ENCODE measurements at regions not wholly inside any gene's neighbourhood (a gene's known extent, or its start where the extent isn't known, plus 50 kb on each side); places are given as distances from the start of the nearest gene placed in this dataset.
A peak's percentile ranks its signal among the peaks of the same experiment; 100 is the strongest.

- TF ChIP-seq, protein P1, sequence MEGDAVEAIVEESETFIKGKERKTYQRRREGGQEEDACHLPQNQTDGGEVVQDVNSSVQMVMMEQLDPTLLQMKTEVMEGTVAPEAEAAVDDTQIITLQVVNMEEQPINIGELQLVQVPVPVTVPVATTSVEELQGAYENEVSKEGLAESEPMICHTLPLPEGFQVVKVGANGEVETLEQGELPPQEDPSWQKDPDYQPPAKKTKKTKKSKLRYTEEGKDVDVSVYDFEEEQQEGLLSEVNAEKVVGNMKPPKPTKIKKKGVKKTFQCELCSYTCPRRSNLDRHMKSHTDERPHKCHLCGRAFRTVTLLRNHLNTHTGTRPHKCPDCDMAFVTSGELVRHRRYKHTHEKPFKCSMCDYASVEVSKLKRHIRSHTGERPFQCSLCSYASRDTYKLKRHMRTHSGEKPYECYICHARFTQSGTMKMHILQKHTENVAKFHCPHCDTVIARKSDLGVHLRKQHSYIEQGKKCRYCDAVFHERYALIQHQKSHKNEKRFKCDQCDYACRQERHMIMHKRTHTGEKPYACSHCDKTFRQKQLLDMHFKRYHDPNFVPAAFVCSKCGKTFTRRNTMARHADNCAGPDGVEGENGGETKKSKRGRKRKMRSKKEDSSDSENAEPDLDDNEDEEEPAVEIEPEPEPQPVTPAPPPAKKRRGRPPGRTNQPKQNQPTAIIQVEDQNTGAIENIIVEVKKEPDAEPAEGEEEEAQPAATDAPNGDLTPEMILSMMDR (IDR thresholded peaks at IDR 0.05; ENCODE audit: poor library complexity) = no peak
- TF ChIP-seq EZH2phosphoT487 (IDR thresholded peaks at IDR 0.05; ENCODE audit: low read depth, severe bottlenecking, unreplicated experiment) (no peak), EZH2 (IDR thresholded peaks at IDR 0.05; ENCODE audit: borderline replicate concordance) (no peak)
- H3K9me3 ChIP-seq (ENCODE audit: low read depth) = no peaks in the 10 kb centered on the region
- H3K4me3 ChIP-seq = no peak overlapping the region
- no peak overlapping the region for H3K4me2 ChIP-seq
- no peak for DNase-seq (ENCODE audit: low spot score)
- H3K27me3 ChIP-seq = no peaks in the 10 kb centered on the region
- no peak overlapping the region for H2AFZ ChIP-seq
- peak overlapping the region; percentile 83 for H3K27ac ChIP-seq
- no peaks in the 10 kb centered on the region for H3K36me3 ChIP-seq (replicated peaks; ENCODE audit: insufficient read depth, low read depth)
- WGBS (ENCODE audit: low lambda C conversion rate, missing lambda C conversion rate) = 92% methylated on average over 21 of the region's 22 CpGs
- H3K9me2 ChIP-seq (replicated peaks; ENCODE audit: insufficient read depth) = no peaks in the 10 kb centered on the region
- no peaks in the 10 kb centered on the region for H3K79me2 ChIP-seq
- no peaks in the 10 kb centered on the region for H3K4me1 ChIP-seq (ENCODE audit: insufficient read depth)
- no peaks in the 10 kb centered on the region for H4K20me1 ChIP-seq (ENCODE audit: insufficient read depth, poor library complexity, severe bottlenecking)
Observed at GRCh38 chr3:197378985-197379718, 80.7 kb upstream of the DLG1 start.

DNA sequence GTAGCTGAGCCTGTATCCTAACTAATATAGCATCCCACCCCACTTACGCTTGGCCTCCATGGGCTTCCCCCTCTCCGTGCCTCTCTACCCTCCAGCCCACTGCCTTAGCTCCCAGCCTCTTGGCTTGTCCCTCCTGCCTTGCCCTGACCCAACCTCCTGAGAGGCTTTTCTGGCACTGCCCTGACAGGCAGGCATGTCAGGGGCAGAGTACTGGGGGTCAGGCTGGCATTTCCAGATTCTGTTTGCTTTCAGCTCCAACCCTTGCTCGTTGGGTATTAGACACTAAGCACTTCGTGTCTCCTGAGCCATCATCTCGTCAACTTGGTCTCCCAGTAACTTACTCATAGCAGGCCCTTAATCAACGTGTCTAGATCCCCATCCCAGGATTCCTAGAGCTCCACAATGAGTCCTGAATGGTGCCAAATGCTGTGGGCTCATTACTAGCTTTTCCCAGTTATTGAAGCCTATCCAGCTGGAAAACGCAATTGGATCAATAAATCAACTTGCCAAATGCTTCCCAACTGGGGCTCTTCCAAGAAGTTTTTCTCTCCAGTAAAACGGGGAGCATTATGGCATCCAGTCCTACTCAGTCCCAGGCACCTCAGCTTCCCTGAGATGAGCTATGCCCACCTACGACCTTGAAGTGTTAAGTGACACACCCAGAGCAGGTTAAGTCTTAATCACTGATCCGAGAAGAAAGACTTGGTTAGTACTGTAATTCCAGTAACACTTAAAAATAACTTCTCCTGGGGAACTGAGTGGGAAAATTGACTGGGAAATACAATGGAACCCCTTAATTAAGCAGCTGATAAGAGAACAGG, 78.5 kb upstream of the DLG1 start:
- H3K36me3 ChIP-seq (replicated peaks; ENCODE audit: insufficient read depth, low read depth) = no peaks in the 10 kb centered on the region
- H3K4me1 ChIP-seq (ENCODE audit: insufficient read depth) = peaks cover 7% of the 10 kb centered on the region
- H3K4me3 ChIP-seq = no peak overlapping the region
- H3K79me2 ChIP-seq = no peaks in the 10 kb centered on the region
- H3K27me3 ChIP-seq = no peaks in the 10 kb centered on the region
- WGBS (ENCODE audit: low lambda C conversion rate, missing lambda C conversion rate) = 92% methylated on average over 10 of the region's 10 CpGs
- H3K9me3 ChIP-seq (ENCODE audit: low read depth) = no peaks in the 10 kb centered on the region
- H3K27ac ChIP-seq = peak overlapping the region; percentile 83
- H3K4me2 ChIP-seq = no peak overlapping the region
- no peak overlapping the region for H2AFZ ChIP-seq
- H3K9me2 ChIP-seq (replicated peaks; ENCODE audit: insufficient read depth) = no peaks in the 10 kb centered on the region
- no peaks in the 10 kb centered on the region for H4K20me1 ChIP-seq (ENCODE audit: insufficient read depth, poor library complexity, severe bottlenecking)
- no peak for DNase-seq (ENCODE audit: low spot score)
- TF ChIP-seq, protein P1 (IDR thresholded peaks at IDR 0.05; ENCODE audit: poor library complexity) = no peak
- TF ChIP-seq EZH2 (IDR thresholded peaks at IDR 0.05; ENCODE audit: borderline replicate concordance) = no peak
- TF ChIP-seq EZH2phosphoT487 (IDR thresholded peaks at IDR 0.05; ENCODE audit: low read depth, severe bottlenecking, unreplicated experiment) = no peak

DNA sequence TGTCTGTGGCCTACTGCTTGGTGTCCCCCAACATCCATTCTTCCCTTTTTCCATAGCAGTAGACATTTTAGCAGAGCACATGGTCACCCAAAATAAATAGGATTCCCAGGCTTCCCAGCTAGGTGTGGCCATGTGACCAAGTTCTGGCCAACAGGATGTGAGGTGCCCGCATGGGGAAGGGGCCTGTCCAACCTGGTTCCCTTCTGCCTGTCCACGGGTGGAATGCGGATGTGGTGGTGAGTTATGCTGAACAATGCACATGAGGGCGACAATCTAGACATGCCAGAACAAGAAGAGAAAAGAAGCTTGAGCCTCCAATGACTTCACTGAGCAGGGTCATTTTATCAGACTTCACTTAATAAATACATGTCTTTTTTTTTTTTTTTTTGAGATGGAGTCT, 77.6 kb upstream of the DLG1 start:
- H3K4me1 ChIP-seq (ENCODE audit: insufficient read depth) = peaks cover 16% of the 10 kb centered on the region
- H3K9me2 ChIP-seq (replicated peaks; ENCODE audit: insufficient read depth) = no peaks in the 10 kb centered on the region
- 98% methylated on average over 4 of the region's 4 CpGs for WGBS (ENCODE audit: low lambda C conversion rate, missing lambda C conversion rate)
- H3K4me2 ChIP-seq = no peak overlapping the region
- TF ChIP-seq, protein P1 (IDR thresholded peaks at IDR 0.05; ENCODE audit: poor library complexity) = no peak
- TF ChIP-seq EZH2 (IDR thresholded peaks at IDR 0.05; ENCODE audit: borderline replicate concordance) = no peak
- no peaks in the 10 kb centered on the region for H3K79me2 ChIP-seq
- H4K20me1 ChIP-seq (ENCODE audit: insufficient read depth, poor library complexity, severe bottlenecking) = no peaks in the 10 kb centered on the region
- H3K4me3 ChIP-seq = no peak overlapping the region
- H3K27me3 ChIP-seq = no peaks in the 10 kb centered on the region
- no peak for DNase-seq (ENCODE audit: low spot score)
- no peak overlapping the region for H2AFZ ChIP-seq
- H3K9me3 ChIP-seq (ENCODE audit: low read depth) = no peaks in the 10 kb centered on the region
- H3K27ac ChIP-seq = no peak overlapping the region
- no peaks in the 10 kb centered on the region for H3K36me3 ChIP-seq (replicated peaks; ENCODE audit: insufficient read depth, low read depth)

Data from hepatocyte (in vitro differentiated cells).